ENCODE measurements at regions not wholly inside any gene's neighbourhood (a gene's known extent, or its start where the extent isn't known, plus 50 kb on each side); places are given as distances from the start of the nearest gene placed in this dataset.
"Not testable (repeated sequence)": the region's sequence is repeated elsewhere in the genome, so short reads cannot be mapped to it uniquely, and the experiment has no call there.

DNA sequence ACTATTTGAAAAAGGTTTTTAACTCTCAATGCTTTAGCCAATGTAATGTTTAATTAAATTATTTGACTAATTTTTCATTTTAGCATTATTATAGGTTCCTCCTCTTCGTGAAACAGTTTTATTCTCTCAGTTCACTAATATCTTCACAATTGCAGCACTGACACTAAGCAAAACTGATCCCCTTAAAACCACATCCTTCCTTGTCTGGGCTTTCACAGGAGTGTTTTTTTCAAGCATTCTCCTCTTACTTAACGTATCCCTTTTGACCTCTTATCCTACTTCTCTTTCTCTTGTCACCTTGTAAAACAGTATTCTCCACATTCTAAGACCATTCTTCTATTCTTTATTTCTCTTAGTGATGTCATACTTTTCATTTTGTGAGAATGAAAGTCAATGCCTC is 112.8 kb downstream of the DSC3 start:
- FAIRE-seq (no peak), DNase-seq (ENCODE audit: low spot score) (no peak)

DNA sequence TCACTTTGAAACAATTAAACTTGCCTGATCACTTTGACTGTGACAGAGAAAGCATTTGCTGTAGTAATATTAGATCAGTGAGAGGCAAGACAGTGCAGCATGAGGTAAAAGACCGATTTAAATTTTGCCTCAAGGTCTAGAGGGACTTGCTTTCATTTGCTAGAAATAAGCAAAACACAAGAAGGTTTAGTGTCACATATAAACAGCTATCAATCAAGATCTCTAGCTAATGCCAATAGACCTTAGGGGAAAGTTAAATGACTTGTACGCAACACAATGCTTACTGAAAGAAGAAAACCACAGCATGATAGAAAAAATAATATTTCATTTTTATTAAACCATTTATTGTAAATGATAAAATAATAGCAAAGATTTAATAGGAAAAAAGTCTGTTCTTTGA is 113.5 kb downstream of the DSC3 start:
- no peak for DNase-seq (ENCODE audit: low spot score)

DNA sequence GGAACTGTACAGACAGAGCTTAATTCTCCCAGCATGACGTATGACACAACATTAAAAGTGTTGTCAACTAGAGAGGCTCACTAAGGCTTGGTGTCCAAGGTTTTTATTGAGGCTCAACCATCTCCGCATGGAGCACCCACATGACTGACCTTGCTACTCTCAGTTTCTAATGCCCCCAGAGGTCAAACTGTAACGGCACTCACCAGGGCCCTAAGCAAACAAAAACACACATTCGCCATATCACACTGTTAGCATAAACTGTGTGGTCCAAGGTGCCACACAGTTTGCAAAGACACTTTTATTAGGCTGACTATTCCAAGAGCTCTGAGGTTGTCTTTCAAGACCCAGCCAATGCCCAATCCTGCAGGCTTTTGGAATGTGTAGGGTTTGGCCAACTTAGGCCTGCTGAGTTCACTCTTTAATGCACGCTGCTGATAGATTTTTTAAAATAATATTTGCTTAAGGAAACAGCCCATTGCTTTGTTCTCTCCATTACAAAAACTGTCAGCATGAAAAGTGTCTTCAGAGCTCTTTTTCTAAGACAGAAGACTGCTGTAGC is 114.9 kb downstream of the DSC3 start:
- FAIRE-seq (no peak), DNase-seq (ENCODE audit: low spot score) (no peak)

More for the DNA sequence above, 113.5 kb downstream of the DSC3 start:
- no peak for FAIRE-seq

DNA sequence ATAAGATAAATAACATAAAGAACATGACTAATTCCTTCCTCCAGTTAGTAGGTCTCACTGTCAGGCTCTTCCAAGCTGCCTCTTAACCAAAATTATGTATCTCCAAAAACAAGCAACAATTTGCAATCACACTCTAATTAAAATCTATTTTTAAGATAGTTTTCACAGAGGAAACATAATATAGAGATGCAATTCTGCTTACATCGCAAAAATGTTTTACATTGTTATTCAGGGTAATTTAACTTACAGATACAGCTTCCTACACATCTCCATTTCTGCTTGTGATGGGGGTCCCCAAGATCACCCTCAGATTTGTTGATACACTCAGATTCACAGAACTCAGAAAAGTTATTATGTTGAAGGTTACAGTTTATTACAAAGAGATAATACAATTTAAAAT is 115.5 kb downstream of the DSC3 start:
- FAIRE-seq (no peak), DNase-seq (ENCODE audit: low spot score) (no peak)

DNA sequence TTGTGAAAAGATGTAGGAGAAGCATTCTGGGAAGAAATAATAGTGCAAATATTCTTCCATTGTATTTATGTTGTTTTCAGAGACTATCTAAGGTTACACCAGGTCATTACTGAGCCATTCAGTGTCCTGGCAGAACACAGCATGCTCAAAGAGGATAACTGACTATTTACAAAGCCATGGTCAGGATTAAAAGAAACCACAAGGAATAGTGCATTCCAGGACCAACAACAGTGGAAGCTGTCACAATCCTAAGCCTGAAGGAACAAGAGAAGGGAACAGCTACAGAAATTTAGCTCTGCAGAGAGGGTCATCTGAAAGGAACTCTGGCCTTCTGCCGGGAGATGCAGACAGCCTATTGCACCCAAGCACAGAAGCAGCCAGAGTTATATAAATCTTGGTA is 116.7 kb downstream of the DSC3 start:
- FAIRE-seq (no peak), DNase-seq (ENCODE audit: low spot score) (no peak)

DNA sequence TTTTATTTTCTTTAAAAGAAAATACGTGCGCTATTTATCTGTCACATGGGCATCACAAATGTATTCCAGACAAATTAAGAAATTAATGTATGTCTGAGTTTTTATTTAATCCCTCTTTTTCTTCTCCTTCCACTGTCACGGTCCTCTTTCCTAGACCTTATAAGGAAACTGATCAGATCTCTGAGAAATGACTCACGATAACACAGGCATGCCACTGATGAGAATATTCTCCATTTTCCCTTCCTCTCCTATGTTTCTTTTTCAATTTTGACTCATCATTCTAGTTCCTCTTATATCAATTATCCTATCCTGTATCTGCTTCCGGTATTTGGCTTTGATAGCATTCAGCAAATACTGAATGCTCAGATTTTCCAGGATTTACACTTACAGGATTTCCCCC is 121.8 kb downstream of the DSC3 start:
- no peak for FAIRE-seq
- DNase-seq (ENCODE audit: low spot score): no peak

DNA sequence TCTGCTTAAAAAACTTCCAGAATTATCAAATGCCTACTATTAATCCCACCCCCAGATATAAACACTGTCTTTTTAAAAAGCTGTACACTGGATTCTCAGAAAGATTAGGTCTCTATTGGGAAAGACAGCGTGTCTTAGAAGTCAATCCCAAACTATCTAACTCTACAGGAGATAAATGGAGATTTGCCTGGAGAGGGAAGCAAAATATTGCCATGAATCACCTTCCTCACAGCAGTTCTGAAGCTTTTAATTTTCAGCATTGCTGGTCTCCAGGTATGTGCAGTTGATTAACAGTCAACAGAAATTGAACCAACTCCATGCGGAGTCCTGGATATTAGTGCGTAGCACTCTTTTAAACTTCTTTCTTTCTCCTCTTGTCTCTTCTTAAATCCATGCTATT is 122.2 kb downstream of the DSC3 start:
- DNase-seq (ENCODE audit: low spot score): no peak
- no peak for FAIRE-seq

DNA sequence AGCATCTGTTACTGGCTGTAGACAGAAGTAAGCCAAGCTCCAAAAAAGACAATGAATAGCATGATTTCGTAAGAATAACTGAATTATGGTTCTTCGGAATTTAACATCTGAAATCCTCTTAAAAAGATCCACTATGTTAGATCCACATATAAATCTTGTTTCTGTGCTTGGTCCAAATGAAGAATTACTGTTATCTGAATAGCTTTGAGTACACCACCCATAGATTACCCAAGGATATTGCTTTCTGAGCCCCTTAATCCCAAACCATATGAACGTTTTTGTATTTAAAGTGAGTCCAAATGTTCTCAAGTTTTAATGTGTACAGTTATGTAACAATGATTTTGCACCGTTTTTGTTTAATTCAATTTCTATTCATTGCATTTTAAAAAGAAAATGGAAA is 124.9 kb downstream of the DSC3 start:
- FAIRE-seq: no peak
- DNase-seq (ENCODE audit: low spot score): no peak

DNA sequence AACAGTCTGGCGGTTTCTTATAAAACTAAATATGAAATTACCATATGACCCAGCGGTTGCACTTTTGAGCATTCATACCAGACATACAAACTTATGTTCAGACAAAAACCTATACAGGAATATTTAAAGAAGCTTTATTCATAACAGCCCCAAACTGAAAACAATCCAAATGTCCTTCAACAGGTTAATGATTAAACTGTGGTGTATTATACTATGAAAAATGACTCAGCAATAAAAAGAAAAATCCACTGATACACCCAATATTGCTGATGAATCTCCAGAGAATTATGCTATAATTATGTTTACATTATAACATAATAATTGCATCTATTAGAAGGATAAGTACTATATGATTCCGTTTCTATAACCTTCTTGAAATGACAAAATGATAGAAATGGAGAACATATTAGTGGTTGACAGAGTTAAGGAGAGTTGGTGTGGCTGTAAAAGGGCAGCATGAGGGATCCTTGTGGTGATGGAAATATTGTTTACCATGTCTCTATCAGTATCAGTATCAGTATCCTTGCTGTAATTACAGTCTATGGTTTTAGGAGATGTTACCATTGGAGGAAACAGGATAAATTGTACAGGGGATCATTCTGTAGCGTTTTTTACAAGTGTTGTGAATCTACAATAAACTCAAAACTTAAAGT is 127.1 kb downstream of the DSC3 start:
- no peak for DNase-seq (ENCODE audit: low spot score)
- no peak for FAIRE-seq

DNA sequence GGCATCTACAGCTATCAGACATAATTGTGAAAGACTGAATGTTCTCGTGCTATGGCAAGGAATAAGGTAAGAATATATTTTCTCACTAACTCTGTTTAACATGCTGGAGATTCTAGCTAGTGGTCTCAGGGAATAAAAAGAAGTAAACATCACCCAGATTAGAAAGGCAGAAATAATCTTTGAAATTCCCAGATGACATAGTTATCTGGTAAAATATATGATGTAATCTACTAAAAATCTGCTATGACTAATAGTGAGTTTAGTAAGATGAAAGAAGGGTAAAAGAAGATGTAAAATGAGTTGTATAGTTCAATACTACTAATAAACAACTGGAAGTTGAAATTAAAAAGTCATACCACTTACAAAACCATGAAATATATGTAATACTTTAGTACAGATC is 134.2 kb downstream of the DSC3 start:
- DNase-seq (ENCODE audit: low spot score) (no peak), FAIRE-seq (no peak)

DNA sequence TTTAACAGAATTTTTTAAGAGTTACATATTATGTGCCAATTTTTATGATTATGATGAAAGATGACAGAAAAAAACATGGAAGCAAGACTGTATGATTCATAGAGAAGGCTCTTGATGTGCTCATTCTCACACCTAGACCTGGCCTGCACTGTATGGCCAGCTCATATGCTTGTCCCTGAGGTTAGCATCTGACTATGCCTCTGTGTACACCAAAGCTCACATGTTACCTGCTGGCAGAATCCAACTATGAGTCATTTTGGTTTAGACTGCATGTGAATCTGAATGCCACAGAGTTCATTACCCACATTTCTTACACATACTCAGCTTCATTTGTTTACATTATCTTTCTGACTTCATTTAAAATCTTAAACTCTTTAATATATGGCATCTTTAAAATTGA is 139.0 kb downstream of the DSC3 start:
- no peak for FAIRE-seq
- DNase-seq (ENCODE audit: low spot score): peak; percentile 41

DNA sequence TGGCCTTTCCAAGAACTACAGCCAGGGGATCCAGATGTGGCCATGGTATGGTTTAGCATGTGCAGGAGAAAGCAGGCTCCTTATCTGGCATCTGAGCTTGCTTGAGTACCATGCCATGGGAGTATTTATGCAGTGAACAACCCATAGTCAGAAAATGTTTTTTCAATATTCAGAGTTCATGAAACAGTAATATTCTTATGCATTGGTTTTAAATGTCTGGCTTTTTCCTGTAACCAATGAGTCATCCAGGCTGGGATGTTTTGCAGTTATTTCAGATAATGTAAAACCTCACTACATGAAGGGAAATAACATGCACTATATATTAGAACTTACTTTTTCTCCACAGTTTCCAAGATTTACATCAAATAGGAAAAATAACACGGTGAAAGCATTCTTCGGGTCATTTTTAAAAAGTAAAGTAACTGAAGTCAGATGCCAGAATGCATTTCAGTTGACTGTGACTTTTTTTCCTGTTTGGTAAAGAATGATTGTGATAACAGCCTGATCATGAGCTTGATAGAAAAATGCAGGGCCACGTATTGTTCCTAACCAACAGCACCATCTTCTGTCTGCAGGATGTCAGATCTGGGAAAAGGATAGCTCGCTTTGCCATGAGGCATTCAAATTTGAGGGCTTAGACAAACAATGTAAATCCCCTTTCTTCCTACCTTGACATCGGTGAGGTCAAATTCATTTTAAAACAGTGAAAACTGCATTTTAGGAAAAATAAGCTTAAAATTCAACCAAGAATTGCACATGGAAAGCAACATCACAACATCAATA is 152.8 kb downstream of the DSC3 start:
- FAIRE-seq (no peak), DNase-seq (ENCODE audit: low spot score) (peak; percentile 2)

DNA sequence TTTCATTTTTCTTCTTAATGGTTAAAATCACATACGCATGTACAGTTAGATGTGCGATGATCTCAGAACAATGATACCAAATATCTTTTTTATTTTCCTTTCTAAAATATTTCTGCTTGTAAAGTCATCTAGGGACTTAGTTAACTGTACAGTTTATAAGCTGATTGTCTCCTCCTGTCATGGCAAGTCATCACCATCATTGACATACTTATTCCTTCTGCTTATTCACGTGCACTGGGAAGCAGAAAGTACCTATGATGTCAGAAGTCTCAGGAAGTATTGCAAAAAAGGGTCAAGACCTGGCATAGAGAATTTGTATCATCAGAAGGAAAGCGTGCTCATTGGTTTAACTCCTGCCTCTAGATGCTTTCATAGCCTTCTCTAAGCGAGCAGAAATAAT is 154.2 kb downstream of the DSC3 start:
- FAIRE-seq (no peak), DNase-seq (ENCODE audit: low spot score) (no peak)

DNA sequence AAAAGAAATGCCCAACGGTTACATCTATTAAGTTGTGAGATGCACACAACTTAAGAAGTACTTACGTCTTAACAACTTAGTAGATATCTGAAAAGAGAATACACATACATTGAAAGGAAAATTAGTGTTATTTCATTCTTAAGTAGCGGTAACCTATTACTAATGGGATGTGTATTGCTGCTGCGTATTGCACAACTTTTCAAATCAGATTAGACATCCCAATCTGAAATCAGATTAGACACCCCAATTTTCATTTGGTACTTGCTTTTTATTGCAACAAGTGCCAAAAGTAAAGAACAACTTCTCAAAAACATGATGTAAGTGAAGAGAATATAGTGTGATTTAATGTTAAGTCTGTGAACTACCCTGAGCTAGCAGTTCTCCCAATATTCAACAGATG is 155.5 kb downstream of the DSC3 start:
- FAIRE-seq: no peak
- DNase-seq (ENCODE audit: low spot score): no peak

DNA sequence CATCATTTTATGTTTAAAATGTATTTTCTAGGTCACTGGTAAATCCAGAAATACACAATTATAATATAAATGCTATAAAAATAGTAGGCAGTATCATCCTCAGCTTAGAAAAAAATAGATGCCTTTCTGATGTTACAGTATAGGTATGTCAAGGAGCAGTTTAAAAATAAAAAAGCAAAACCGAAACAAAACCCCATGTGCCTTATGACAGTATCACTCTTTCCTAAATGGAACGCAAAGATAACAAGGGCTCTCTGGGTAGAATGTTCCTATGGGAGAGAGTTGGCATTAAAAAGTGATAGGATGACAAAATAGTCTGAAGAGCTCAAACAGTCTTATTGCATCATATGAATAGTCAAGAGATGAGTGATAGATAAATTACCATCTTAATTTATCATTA is 172.1 kb downstream of the DSC3 start:
- DNase-seq (ENCODE audit: low spot score) (no peak), FAIRE-seq (no peak)

DNA sequence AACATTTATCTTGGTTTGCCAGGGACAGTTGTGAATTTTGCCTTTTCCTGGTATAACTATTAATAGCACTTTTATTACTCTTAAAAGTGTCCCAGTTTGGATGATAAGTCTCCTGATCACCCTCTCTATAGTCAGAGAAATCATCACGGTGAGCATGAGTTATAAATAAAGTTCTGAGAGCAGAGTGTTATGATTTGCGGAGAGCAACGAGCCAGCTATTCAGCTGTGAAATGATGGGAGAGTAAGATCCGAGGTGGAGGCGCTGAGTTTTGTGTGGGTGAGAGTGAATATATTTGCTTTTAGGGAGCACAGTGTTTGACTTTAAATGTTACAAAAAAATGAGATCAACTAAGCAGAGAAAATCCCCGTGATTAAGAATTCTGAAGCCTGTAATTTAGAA is 179.6 kb downstream of the DSC3 start:
- DNase-seq (ENCODE audit: low spot score) (no peak), FAIRE-seq (no peak)

DNA sequence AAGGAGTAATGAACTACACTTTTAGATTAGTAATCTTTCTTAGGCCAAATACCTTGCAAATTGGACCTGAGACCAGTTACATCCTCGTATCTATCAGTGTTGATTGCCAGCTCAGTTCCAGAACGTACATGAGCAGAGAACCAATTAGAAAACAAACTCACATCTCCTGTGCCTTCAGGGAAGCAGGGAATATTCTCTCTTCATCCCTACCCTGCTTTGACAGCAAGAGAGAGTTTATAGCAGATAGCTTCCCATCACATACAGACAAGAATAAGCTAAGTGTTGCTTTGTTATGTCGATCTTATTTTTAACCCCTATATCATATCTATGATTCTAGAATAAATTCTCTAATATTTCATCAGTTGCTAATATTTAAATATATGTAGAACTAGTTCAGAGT is 181.8 kb downstream of the DSC3 start:
- FAIRE-seq: no peak
- DNase-seq (ENCODE audit: low spot score): no peak

DNA sequence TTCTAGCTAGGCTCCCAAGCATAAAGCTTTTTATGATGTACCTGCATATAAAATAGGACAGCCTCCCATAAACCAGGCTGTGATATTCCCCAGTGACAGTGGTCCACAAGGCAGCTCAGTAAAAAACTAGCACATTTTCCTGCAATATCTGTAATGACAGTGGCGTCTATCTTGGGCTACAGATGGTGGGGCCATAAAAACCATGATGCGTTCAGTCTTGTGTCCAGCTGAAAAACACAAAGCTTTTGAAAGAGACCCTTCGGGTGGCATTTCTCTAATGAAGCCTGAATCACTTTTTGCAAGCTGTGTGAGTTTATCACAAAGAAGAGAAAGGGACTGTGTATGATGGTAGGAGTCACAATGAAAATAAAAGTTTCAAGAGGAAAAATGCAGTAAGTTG is 183.5 kb downstream of the DSC3 start:
- DNase-seq (ENCODE audit: low spot score): no peak
- FAIRE-seq: no peak

DNA sequence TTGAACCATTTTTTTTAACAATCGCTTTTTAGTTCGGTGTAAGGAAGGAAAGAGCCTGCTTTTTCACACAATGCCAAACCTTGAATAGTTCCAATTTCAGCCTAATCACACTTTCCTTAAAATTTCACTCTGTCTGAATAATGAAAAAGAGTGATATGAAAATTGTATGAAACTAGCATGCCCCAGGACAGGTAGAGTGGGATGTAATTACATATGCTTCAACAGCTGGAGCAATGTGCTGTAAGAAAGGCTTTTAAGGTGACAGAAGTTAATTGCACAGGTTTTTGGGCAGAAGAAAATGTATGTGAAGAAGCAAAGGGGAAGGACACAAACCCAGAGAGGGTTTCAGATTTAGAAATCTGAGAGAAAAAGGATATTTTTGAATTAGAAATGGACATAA is 184.0 kb downstream of the DSC3 start:
- DNase-seq (ENCODE audit: low spot score): no peak
- no peak for FAIRE-seq

DNA sequence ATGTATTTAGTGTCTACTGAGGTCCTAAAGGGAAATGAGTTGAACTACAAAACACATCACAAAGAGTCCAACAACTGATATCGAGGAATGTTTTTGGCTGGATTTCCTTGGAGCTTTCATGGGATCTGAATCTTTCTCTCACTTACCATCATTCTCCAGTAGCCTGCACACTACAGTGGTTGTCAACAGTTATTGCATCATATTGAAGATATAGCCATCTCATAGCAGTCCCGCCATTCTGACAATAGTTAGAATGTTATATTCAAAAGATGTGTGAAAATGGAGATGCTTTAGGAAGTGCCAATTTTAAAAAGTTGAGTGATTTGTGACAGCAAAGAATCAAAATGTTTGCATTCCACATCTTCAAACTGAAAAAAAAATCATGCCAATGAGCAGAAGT is 186.8 kb downstream of the DSC3 start:
- DNase-seq (ENCODE audit: low spot score) (no peak), FAIRE-seq (no peak)

DNA sequence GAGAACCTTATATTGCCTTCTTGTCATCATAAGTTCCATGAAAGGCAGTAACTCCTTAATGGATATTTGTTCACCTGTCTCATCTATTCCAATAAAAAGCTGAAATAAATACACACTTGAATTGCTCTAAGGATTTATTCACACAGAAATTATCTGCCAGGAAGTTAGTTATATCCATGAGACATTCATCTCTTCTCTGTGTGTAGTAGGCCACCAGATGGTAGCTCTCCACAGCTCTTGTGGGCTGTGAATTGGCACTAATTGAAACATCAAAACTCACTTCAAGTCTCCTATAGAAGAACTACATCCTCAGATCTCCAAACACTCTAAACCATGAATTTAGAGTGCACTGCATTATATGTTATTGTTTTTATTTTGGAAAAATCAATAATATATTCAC is 189.6 kb downstream of the DSC3 start:
- no peak for DNase-seq (ENCODE audit: low spot score)
- FAIRE-seq: no peak

DNA sequence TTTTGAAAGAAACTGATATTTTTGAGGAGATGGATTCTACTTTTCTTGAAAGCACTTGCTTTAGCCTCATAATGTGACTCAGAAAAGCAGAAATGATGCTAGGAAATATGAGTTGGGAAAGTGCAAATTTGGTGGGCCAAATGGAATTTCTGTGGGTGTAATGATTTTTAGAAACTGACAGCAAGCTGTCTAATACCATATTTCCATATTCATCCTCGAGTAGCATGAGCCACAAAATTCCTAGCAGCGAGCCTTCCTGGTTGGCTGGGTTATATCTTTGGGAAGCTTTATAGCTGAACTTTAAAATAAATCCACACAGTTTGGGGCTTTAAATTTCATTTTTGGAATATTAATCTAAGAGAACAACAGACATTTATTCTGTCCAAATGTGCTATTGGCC is 190.0 kb downstream of the DSC3 start:
- FAIRE-seq (no peak), DNase-seq (ENCODE audit: low spot score) (no peak)

DNA sequence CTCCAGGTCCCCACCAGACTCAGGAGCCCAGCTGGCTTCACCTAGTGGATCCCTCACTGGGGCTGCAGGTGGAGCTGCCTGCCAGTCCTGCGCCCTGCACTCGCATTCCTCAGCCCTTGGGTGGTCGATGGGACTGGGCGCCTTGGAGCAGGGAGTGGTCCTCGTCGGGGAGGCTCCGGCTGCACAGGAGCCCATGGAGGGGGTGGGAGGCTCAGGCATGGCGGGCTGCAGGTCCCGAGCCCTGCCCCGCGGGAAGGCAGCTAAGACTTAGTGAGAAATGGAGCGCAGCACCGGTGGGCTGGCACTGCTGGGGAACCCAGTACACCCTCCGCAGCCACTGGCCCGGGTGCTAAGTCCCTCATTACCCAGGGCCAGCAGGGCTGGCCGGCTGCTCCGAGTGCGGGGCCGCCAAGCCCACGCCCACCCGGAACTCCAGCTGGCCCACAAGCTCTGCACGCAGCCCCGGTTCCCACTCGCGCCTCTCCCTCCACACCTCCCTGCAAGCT is 203.4 kb downstream of the DSC3 start:
- FAIRE-seq; DNase-seq (ENCODE audit: low spot score): not testable (repeated sequence)

Data from urothelium cell line (cell line).